ENCODE measurements at regions not wholly inside any gene's neighbourhood (a gene's known extent, or its start where the extent isn't known, plus 50 kb on each side); places are given as distances from the start of the nearest gene placed in this dataset.

DNA sequence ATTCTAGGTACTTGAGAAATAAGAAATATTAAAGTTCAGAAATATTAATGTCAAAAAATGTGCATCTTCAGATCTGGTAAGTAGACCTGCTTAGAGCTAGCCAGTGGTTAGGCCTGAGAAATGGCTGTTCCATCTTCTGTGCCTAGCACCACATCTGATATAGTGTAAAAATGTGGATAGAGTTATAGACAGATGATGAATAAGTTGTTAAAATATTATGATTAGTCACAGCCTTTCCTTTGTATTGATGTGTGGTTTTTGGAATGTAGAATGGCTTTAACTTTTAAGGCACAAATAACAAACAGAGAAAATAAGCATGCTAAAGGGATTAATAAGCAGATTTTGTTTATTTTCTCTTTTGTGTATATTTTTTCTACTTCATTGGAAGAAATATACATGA lies 133.5 kb upstream of the NUDT6 start:
- H3K27ac ChIP-seq: no peak overlapping the region
- ChIA-PET CTCF (no interaction called here), POLR2A (ENCODE audit: low non-redundant PET) (no interaction called here)
- TF ChIP-seq, protein P1, sequence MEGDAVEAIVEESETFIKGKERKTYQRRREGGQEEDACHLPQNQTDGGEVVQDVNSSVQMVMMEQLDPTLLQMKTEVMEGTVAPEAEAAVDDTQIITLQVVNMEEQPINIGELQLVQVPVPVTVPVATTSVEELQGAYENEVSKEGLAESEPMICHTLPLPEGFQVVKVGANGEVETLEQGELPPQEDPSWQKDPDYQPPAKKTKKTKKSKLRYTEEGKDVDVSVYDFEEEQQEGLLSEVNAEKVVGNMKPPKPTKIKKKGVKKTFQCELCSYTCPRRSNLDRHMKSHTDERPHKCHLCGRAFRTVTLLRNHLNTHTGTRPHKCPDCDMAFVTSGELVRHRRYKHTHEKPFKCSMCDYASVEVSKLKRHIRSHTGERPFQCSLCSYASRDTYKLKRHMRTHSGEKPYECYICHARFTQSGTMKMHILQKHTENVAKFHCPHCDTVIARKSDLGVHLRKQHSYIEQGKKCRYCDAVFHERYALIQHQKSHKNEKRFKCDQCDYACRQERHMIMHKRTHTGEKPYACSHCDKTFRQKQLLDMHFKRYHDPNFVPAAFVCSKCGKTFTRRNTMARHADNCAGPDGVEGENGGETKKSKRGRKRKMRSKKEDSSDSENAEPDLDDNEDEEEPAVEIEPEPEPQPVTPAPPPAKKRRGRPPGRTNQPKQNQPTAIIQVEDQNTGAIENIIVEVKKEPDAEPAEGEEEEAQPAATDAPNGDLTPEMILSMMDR (conservative IDR thresholded peaks at IDR 0.05; ENCODE audit: low read depth): no peak
- DNase-seq (ENCODE audit: low spot score): peak; percentile 26

DNA sequence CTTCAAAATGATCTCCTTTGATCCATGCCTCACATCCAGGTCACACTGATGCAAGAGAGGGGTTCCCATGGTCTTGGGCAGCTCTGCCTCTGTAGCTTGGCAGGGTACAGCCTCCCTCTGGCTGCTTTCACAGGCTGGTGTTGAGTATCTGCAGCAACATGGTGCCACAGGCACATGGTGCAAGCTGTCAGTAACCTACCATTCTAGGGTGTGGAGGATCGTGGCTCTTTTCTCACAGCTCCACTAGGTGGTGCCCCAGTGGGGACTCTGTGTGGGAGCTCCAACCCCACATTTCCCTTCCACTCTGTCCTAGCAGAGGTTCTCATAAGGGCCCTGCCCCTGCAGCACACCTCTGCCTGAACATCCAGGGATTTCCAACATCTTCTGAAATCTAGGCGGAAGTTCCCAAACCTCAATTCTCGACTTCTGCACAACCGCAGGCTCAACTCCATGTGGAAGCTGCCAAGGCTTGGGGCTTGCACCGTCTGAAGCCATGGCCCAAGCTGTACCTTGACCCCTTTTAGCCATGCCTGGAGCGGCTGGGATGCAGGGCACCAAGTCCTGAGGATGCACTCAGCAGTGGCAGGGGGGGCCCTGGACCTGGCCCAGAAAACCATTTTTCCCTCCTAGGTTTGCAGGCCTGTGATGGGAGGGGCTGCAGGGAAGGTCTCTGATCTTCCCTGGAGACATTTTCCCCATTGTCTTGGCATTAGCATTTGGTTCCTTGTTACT lies 137.8 kb upstream of the NUDT6 start:
- no peak overlapping the region for H3K27ac ChIP-seq
- no peak for DNase-seq (ENCODE audit: low spot score)
- ChIA-PET CTCF (no interaction called here), POLR2A (ENCODE audit: low non-redundant PET) (no interaction called here)
- TF ChIP-seq, protein P1 (conservative IDR thresholded peaks at IDR 0.05; ENCODE audit: low read depth): no peak

DNA sequence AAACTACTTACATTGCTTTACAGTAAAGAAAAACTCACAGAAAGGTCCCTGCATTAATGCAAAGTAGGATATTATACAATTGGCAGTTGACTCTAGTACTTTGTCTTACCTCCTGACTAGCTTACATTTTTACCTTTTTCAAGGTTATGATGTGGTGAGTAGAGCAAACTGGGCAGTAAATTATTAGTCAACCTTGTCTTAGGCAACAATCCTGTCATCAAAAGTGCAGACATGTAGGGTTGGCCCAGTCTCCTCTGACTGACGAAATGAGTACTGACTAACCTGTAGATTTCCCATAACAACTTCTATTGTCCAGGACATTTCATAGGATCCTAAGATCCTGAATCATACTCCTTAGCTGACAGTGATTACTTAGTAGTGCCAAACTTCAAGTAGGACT lies 142.0 kb upstream of the NUDT6 start:
- CTCF ChIA-PET: no interaction called here
- DNase-seq (ENCODE audit: low spot score): peak; percentile 74
- POLR2A ChIA-PET (ENCODE audit: low non-redundant PET): no interaction called here
- H3K27ac ChIP-seq: no peak overlapping the region
- TF ChIP-seq, protein P1 (conservative IDR thresholded peaks at IDR 0.05; ENCODE audit: low read depth): no peak

DNA sequence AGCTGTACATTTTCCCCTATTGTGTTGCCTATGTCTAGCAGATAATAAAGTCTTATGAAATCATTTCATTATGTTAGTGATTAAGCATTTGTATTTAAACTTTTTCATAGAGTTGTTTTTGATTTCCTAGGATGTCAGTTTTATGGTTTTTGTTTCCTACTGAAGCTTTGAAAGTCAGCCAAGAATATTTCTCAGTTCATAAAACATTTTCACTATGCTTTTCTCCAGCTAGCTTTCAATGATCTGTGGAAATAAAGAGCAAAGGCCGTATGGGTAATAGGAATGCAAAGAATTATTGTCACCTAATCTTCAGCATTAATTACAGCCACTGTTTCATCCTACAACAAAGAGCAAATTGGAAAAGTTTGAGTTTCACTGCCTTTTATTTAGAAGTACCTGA lies 145.7 kb upstream of the NUDT6 start:
- H3K27ac ChIP-seq: no peak overlapping the region
- DNase-seq (ENCODE audit: low spot score): no peak
- ChIA-PET POLR2A (ENCODE audit: low non-redundant PET) (no interaction called here), CTCF (interaction anchor here (0.7 kb wide), 1 partner anchor 226 kb away, joined by 3 read pairs; no protein-coding TSS in a partner anchor)
- TF ChIP-seq, protein P1 (conservative IDR thresholded peaks at IDR 0.05; ENCODE audit: low read depth): no peak

DNA sequence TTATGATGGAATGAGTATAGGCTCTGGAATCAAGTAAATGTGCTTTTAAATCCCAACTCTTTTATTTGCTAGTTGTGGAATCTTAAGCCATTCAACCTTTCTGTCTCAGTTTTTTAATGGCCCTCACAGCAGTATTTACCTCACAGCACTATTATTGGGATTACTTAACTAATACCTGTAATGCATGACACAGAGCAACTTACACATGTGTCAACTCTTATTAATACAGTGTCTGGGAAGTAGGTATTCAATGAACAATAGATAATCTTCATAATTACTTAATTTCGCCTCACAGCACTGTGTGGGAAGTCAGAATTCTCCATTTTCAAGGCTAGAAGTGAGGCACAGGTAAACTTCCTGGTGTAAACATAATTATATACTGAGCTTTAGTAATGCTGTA lies 149.7 kb upstream of the NUDT6 start:
- no peak overlapping the region for H3K27ac ChIP-seq
- TF ChIP-seq, protein P1 (conservative IDR thresholded peaks at IDR 0.05; ENCODE audit: low read depth): no peak
- ChIA-PET POLR2A (ENCODE audit: low non-redundant PET) (no interaction called here), CTCF (interaction anchor here (0.5 kb wide), 1 partner anchor 55 kb away, joined by 4 read pairs; no protein-coding TSS in a partner anchor)
- DNase-seq (ENCODE audit: low spot score): no peak

DNA sequence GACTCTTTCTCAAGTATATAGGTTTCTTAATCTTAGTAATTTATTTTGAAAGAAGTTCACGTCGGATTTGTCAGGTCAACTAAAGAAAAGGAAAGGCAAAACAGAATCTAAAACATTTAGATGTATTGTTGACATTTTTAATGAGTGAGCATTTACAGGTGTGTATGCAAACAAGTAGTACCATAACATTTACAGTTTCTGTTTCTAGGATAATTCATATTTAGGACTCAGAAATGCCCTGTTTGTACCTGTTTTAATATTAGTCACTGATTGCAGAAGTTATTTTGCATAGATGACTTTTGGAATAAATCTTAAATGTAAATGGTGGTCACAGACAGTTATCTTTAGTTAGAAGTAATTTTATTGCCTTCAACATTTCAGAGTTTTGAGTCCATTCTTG lies 151.3 kb upstream of the NUDT6 start:
- TF ChIP-seq, protein P1 (conservative IDR thresholded peaks at IDR 0.05; ENCODE audit: low read depth): no peak
- DNase-seq (ENCODE audit: low spot score): no peak
- POLR2A ChIA-PET (ENCODE audit: low non-redundant PET): no interaction called here
- H3K27ac ChIP-seq: no peak overlapping the region
- CTCF ChIA-PET: no interaction called here

All from RWPE1 (cell line).